MCF 10A (cell line): ENCODE measurements at regions not wholly inside any gene's neighbourhood (a gene's known extent, or its start where the extent isn't known, plus 50 kb on each side); places are given as distances from the start of the nearest gene placed in this dataset.

Experiments used
- BruUV-seq: library from RNA; stranded (reverse); fragments of 400-500 nt; replicated peaks from 2 replicates; lab custom pipeline; 2021; lab: Mats Ljungman, UMichigan
- CTCF ChIA-PET: fragments of 300-600 bp; sonication (Branson Sonifier 250); formaldehyde crosslinking; extraction: SDS; loops from one replicate; lab custom pipeline; 2021; ENCODE audit warnings: antibody characterized with exemption, inconsistent platforms; lab: Yijun Ruan, JAX
- POLR2A ChIA-PET: fragments of 300-600, 350-650 bp; sonication (Branson Sonifier 250); formaldehyde crosslinking; extraction: SDS; loops from one replicate; lab custom pipeline; 2020; ENCODE audit warnings: antibody characterized with exemption, inconsistent platforms; lab: Yijun Ruan, JAX
- DNase-seq: peaks from one replicate; pipeline ENCODE4 v3.0.0-alpha.2; 2018; ENCODE audit not compliant: unreplicated experiment
- H3K27ac Mint-ChIP-seq: one replicate; pipeline ENCODE4 v1.8.0; 2022; ENCODE audit warnings: mild to moderate bottlenecking, low read depth, mixed read lengths; ENCODE audit not compliant: unreplicated experiment
- H3K27me3 Mint-ChIP-seq: one replicate; pipeline ENCODE4 v1.8.0; 2022; ENCODE audit warnings: mixed read lengths; ENCODE audit not compliant: insufficient read depth, unreplicated experiment
- H3K36me3 Mint-ChIP-seq: one replicate; pipeline ENCODE4 v1.8.0; 2022; ENCODE audit warnings: mild to moderate bottlenecking, moderate library complexity, mixed read lengths; ENCODE audit not compliant: insufficient read depth, unreplicated experiment
- H3K4me1 Mint-ChIP-seq: one replicate; pipeline ENCODE4 v1.8.0; 2022; ENCODE audit warnings: mixed read lengths; ENCODE audit not compliant: insufficient read depth, unreplicated experiment
- H3K4me3 Mint-ChIP-seq: one replicate; pipeline ENCODE4 v1.8.0; 2022; ENCODE audit warnings: mild to moderate bottlenecking, moderate library complexity, mixed read lengths; ENCODE audit not compliant: unreplicated experiment
- H3K9me3 Mint-ChIP-seq: one replicate; pipeline ENCODE4 v1.8.0; 2022; ENCODE audit warnings: mixed read lengths; ENCODE audit not compliant: unreplicated experiment
- CTCF ChIP-seq: fragments of 200-600 bp; IDR thresholded peaks from one replicate; pipeline ENCODE4 v1.8.0; 2022; ENCODE audit warnings: antibody characterized with exemption, mild to moderate bottlenecking; ENCODE audit not compliant: unreplicated experiment
- intact Hi-C: fragments of 100-400 bp; cut with micrococcal nuclease; formaldehyde crosslinking; loops from 2 replicates; pipeline ENCODE4 v1.14.1; 2022

GRCh38 chr12:114226241-114226928, 179.6 kb downstream of the TBX5 start:
- no peak overlapping the region for H3K27ac Mint-ChIP-seq
- intact Hi-C loops: no loop called here
- ChIA-PET POLR2A (no interaction called here), CTCF (interaction anchor here (0.6 to 1.6 kb wide), 3 partner anchors 60 to 246 kb away, joined by 3 to 4 read pairs (median 3); no protein-coding TSS in a partner anchor)
- TF ChIP-seq CTCF: no peak
- H3K4me3 Mint-ChIP-seq: no peak overlapping the region
- no TSS peak for BruUV-seq
- H3K36me3 Mint-ChIP-seq: no peaks in the 10 kb centered on the region
- H3K9me3 Mint-ChIP-seq: no peaks in the 10 kb centered on the region
- DNase-seq: no peak
- H3K4me1 Mint-ChIP-seq: peaks cover 5% of the 10 kb centered on the region
- H3K27me3 Mint-ChIP-seq: peaks cover 41% of the 10 kb centered on the region

GRCh38 chr12:114221957-114222630, 183.8 kb downstream of the TBX5 start:
- CTCF ChIA-PET: no interaction called here
- no peak for DNase-seq
- Mint-ChIP-seq H3K27ac (no peak overlapping the region), H3K36me3 (no peaks in the 10 kb centered on the region), H3K9me3 (no peaks in the 10 kb centered on the region), H3K4me1 (peaks cover 5% of the 10 kb centered on the region), H3K4me3 (no peak overlapping the region), H3K27me3 (peaks cover 43% of the 10 kb centered on the region)
- no TSS peak for BruUV-seq
- POLR2A ChIA-PET: no interaction called here
- intact Hi-C loops: no loop called here
- TF ChIP-seq CTCF: no peak

GRCh38 chr12:114221136-114221833, 184.7 kb downstream of the TBX5 start:
- H3K36me3 Mint-ChIP-seq: no peaks in the 10 kb centered on the region
- H3K9me3 Mint-ChIP-seq: no peaks in the 10 kb centered on the region
- ChIA-PET POLR2A (no interaction called here), CTCF (interaction anchor here (0.7 kb wide), 1 partner anchor 16 kb away, joined by 3 read pairs; no protein-coding TSS in a partner anchor)
- no peak overlapping the region for H3K4me3 Mint-ChIP-seq
- TF ChIP-seq CTCF: no peak
- H3K27ac Mint-ChIP-seq: no peak overlapping the region
- H3K4me1 Mint-ChIP-seq: peaks cover 5% of the 10 kb centered on the region
- intact Hi-C loops: no loop called here
- BruUV-seq: no TSS peak
- DNase-seq: no peak
- H3K27me3 Mint-ChIP-seq: peaks cover 51% of the 10 kb centered on the region

- BruUV-seq: no TSS peak
- Mint-ChIP-seq H3K4me3 (no peak overlapping the region), H3K27ac (no peak overlapping the region), H3K27me3 (peaks cover 61% of the 10 kb centered on the region), H3K9me3 (no peaks in the 10 kb centered on the region), H3K4me1 (peaks cover 5% of the 10 kb centered on the region), H3K36me3 (no peaks in the 10 kb centered on the region)
- TF ChIP-seq CTCF: no peak
- no peak for DNase-seq
- POLR2A ChIA-PET: no interaction called here
- CTCF ChIA-PET: no interaction called here
- intact Hi-C loops: no loop called here
Measured at GRCh38 chr12:114220311-114220710, 185.6 kb downstream of the TBX5 start.
